Loucy (cell line): ENCODE measurements at regions not wholly inside any gene's neighbourhood (a gene's known extent, or its start where the extent isn't known, plus 50 kb on each side); places are given as distances from the start of the nearest gene placed in this dataset.

Experiments
- CTCF ChIP-seq: fragments of 200-600 bp; sonication (generic); conservative IDR thresholded peaks from 2 replicates; pipeline ENCODE4 v1.5.1; 2014; ENCODE audit warnings: mild to moderate bottlenecking, antibody characterized with exemption, low read length
- EZH2phosphoT487 ChIP-seq: fragments of 200-600 bp; IDR thresholded peaks from 2 replicates; pipeline ENCODE4 v1.6.1; 2018; ENCODE audit warnings: antibody characterized with exemption, mild to moderate bottlenecking, moderate library complexity, borderline replicate concordance

DNA sequence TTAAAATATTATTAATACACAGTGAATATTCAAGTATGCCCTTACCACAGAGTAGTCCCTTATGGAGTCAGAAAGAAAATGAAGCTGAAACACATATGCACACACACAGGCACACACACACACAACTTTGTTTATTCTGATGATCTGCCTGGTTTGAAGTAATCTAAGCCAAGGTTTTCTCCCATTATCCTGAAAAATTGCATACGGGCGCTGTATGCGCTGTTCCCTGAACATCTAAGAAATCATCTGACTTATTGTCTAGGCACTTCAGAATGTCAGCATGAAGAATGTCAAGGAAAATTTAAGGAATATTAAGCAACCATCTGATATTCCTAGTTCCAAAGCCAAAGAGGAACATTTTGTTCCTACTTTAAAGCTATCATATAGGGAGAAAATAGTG lies 147.1 kb upstream of the SLC30A5 start:
- TF ChIP-seq CTCF (no peak), EZH2phosphoT487 (no peak)
